Keratinocyte (primary cell): ENCODE measurements at regions not wholly inside any gene's neighbourhood (a gene's known extent, or its start where the extent isn't known, plus 50 kb on each side); places are given as distances from the start of the nearest gene placed in this dataset.

Experiments
- DNase-seq: peaks from one replicate; pipeline ENCODE4 v3.0.0-alpha.2; 2011; ENCODE audit warnings: low read depth, missing footprints, low spot score
- FAIRE-seq: peaks from 2 replicates; lab custom pipeline; 2011; peaks lifted over from hg19 to GRCh38; lab: Jason Lieb, UNC
- H2AFZ ChIP-seq: 2 replicates; pipeline ENCODE4 v1.6.0; 2012; ENCODE audit warnings: low read length, control low read depth, inconsistent platforms; ENCODE audit not compliant: control insufficient read depth
- H3K27ac ChIP-seq: 2 replicates; pipeline ENCODE4 v1.5.1; 2011; ENCODE audit warnings: low read length; ENCODE audit not compliant: control insufficient read depth, insufficient read depth
- H3K27me3 ChIP-seq: 3 replicates; pipeline ENCODE4 v1.6.0; 2011; ENCODE audit warnings: low read length; ENCODE audit not compliant: control insufficient read depth, insufficient read depth; ENCODE audit errors: extremely low read depth
- H3K36me3 ChIP-seq, 2 experiments: 2 replicates in 1 of 2; 3 replicates in 1 of 2; pipeline ENCODE4 v1.5.1; 2011; ENCODE audit warnings: low read length in 2 of 2, mild to moderate bottlenecking in 1 of 2; ENCODE audit not compliant: control insufficient read depth in 2 of 2, insufficient read depth in 2 of 2; ENCODE audit errors: extremely low read depth in 1 of 2
- H3K4me1 ChIP-seq: 3 replicates; pipeline ENCODE4 v1.5.1; 2011; ENCODE audit warnings: low read length; ENCODE audit not compliant: control insufficient read depth, insufficient read depth; ENCODE audit errors: extremely low read depth
- H3K4me2 ChIP-seq: 3 replicates; pipeline ENCODE4 v1.6.0; 2011; ENCODE audit warnings: low read depth, low read length; ENCODE audit not compliant: control insufficient read depth, insufficient read depth; ENCODE audit errors: extremely low read depth
- H3K4me3 ChIP-seq, 3 experiments: fragments of 200-600 bp in 1 of 3; sonication (generic) in 1 of 3; 2 replicates in 2 of 3; 3 replicates in 1 of 3; pipeline ENCODE4 v1.5.1; 2011 to 2016; ENCODE audit warnings: low read length in 3 of 3, mild to moderate bottlenecking in 3 of 3, control low read depth in 2 of 3, inconsistent platforms in 1 of 3, low read depth in 1 of 3, mixed read lengths in 1 of 3, mixed run types in 1 of 3, moderate library complexity in 1 of 3; ENCODE audit not compliant: control insufficient read depth in 2 of 3, insufficient read depth in 2 of 3; ENCODE audit errors: extremely low read depth in 1 of 3
- H3K79me2 ChIP-seq: 2 replicates; pipeline ENCODE4 v1.6.0; 2012; ENCODE audit warnings: low read length; ENCODE audit not compliant: control insufficient read depth, insufficient read depth
- H3K9ac ChIP-seq: 3 replicates; pipeline ENCODE4 v1.6.0; 2011; ENCODE audit warnings: low read length; ENCODE audit not compliant: control insufficient read depth, insufficient read depth; ENCODE audit errors: extremely low read depth
- H3K9me1 ChIP-seq: 3 replicates; pipeline ENCODE4 v1.6.0; 2011; ENCODE audit warnings: low read length; ENCODE audit not compliant: control insufficient read depth, insufficient read depth; ENCODE audit errors: extremely low read depth
- H3K9me3 ChIP-seq: 2 replicates; pipeline ENCODE4 v1.5.1; 2012; ENCODE audit warnings: low read depth, low read length; ENCODE audit not compliant: control insufficient read depth
- H4K20me1 ChIP-seq: 3 replicates; pipeline ENCODE4 v1.6.0; 2011; ENCODE audit warnings: low read length; ENCODE audit not compliant: control insufficient read depth, insufficient read depth; ENCODE audit errors: extremely low read depth
- EZH2 ChIP-seq: IDR thresholded peaks from one replicate; pipeline ENCODE4 v1.6.1; 2012; ENCODE audit warnings: inconsistent platforms, mild to moderate bottlenecking, low read length, moderate library complexity
- dilution Hi-C: fragments of 300-500 bp; cut with MboI; formaldehyde crosslinking; loops from one replicate; pipeline ENCODE4 v1.7.0; 2020; ENCODE audit warnings: low sequenced_read_pairs; ENCODE audit not compliant: extremely low pct_ligation_motif_present
- TF ChIP-seq, protein P1 (sequence below), 3 experiments: IDR thresholded peaks in 1 of 3; conservative IDR thresholded peaks in 1 of 3; optimal IDR thresholded peaks in 1 of 3; 2 replicates in 2 of 3; 3 replicates in 1 of 3; pipeline versions ENCODE3 to v1.5.1; 2011; ENCODE audit warnings: low read length in 3 of 3, mild to moderate bottlenecking in 3 of 3, moderate library complexity in 2 of 3, control low read depth in 1 of 3, inconsistent platforms in 1 of 3; ENCODE audit not compliant: insufficient read depth in 2 of 3; ENCODE audit errors: extremely low read depth in 1 of 3

DNA sequence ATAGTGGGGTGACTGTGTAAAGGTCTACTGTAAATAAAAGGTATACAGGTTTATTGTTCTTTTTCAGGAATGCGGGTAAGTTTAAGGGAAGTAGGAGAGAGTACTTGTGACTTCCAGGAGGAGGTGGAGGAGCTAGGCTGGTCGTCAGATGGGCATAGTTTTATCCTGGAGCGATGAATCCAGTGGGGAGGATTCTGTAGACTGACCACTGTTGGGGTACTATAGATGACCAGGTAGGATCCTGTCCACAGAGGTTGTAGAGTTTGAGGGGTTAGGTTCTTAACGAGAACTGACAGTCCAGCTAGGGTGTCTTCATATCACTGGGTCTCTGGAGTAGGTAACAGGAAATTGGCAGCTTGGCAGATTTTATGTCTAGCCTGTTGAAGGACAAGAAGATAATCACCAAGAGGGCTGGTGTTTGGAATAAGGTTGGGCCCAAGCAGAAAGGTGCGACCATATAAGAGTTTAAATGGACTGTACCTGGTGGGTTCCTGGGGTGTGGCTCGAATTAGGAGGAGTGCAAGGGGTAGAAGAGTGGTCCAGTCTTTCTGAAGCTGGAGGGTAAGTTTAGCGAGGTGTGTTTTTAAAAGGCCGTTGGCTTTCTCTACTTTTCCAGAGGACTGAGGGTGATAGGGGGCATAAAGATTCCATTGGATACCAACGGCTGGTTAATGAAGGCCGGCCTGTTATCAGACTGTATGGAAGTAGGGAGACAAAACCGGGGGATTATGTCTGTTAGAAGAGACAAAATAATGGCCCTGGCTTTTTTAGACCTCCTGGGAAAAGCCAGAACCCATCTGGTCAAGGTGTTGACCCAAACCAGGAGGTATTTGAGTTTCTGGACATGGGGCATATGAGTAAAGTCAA is 751.3 kb upstream of the ADGRB3 start:
- no peaks in the 10 kb centered on the region for H3K9me1 ChIP-seq
- no peaks in the 10 kb centered on the region for H3K4me1 ChIP-seq
- H3K4me3 ChIP-seq, result no peak overlapping the region
- H2AFZ ChIP-seq, result no peak overlapping the region
- FAIRE-seq, result no peak
- H4K20me1 ChIP-seq, result no peaks in the 10 kb centered on the region
- H3K79me2 ChIP-seq, result no peaks in the 10 kb centered on the region
- no peaks in the 10 kb centered on the region for H3K9me3 ChIP-seq
- no peak overlapping the region for H3K4me2 ChIP-seq
- H3K36me3 ChIP-seq, result no peaks in the 10 kb centered on the region
- no peak overlapping the region for H3K9ac ChIP-seq
- H3K27me3 ChIP-seq, result no peaks in the 10 kb centered on the region
- dilution Hi-C loops, result no loop called here
- DNase-seq, result no peak
- TF ChIP-seq, protein P1, sequence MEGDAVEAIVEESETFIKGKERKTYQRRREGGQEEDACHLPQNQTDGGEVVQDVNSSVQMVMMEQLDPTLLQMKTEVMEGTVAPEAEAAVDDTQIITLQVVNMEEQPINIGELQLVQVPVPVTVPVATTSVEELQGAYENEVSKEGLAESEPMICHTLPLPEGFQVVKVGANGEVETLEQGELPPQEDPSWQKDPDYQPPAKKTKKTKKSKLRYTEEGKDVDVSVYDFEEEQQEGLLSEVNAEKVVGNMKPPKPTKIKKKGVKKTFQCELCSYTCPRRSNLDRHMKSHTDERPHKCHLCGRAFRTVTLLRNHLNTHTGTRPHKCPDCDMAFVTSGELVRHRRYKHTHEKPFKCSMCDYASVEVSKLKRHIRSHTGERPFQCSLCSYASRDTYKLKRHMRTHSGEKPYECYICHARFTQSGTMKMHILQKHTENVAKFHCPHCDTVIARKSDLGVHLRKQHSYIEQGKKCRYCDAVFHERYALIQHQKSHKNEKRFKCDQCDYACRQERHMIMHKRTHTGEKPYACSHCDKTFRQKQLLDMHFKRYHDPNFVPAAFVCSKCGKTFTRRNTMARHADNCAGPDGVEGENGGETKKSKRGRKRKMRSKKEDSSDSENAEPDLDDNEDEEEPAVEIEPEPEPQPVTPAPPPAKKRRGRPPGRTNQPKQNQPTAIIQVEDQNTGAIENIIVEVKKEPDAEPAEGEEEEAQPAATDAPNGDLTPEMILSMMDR (optimal IDR thresholded peaks at IDR 0.05 in 1 of 3, IDR thresholded peaks at IDR 0.05 in 1 of 3, conservative IDR thresholded peaks at IDR 0.05 in 1 of 3; ENCODE audit: extremely low read depth in 1 of 3, insufficient read depth in 2 of 3, low read length in 3 of 3), result no peak
- TF ChIP-seq EZH2, result no peak
- no peak overlapping the region for H3K27ac ChIP-seq

DNA sequence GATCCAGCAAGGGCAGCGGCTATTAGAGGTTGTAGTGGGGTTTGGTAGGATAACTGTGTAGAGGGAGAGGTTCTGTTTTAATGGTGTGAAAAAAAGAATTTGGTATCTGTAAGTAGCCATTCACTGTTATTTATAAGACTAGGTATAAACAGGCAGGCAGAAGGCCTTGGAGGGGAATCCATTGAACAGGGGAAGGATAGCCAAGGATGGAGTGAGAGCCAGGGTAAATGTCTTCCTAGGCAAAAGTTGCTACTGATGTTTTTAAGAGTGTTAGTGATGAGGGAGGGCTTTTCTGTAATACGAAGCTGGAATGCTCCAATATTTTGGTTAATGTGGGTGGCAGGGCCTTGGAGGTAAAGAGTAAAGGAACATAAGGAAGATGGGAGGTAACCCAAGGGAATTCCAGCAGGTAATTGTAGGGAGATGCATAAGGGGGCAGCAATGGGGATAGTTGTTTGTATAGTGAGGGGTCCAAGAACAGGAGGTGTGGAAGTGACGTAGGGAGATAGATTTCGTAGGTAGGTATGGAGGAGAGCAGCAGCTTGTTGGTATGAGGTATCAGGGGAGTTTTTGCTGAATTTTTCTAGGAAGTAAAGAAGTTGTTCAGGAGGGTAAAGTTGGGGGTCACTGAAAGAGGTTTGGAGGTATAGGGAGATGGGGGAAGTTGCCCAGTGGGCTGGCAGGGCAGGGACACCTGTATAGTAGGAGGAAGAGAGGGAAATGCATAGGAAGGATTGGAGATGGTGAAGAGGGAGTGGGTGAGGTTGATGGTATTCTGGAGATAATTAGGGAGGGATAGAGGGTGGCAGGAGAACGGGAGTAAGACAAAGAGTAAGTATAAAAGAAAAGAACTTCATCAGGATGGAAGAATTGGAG is 752.4 kb upstream of the ADGRB3 start:
- Histone ChIP-seq H3K79me2 (no peaks in the 10 kb centered on the region), H4K20me1 (no peaks in the 10 kb centered on the region), H3K4me1 (no peaks in the 10 kb centered on the region), H3K9me3 (no peaks in the 10 kb centered on the region), H3K27me3 (no peaks in the 10 kb centered on the region), H3K4me2 (no peak overlapping the region), H3K36me3 (no peaks in the 10 kb centered on the region), H3K9me1 (no peaks in the 10 kb centered on the region), H3K27ac (no peak overlapping the region), H2AFZ (no peak overlapping the region), H3K4me3 (no peak overlapping the region), H3K9ac (no peak overlapping the region)
- no peak for DNase-seq
- TF ChIP-seq, protein P1 (optimal IDR thresholded peaks at IDR 0.05 in 1 of 3, IDR thresholded peaks at IDR 0.05 in 1 of 3, conservative IDR thresholded peaks at IDR 0.05 in 1 of 3; ENCODE audit: extremely low read depth in 1 of 3, insufficient read depth in 2 of 3, low read length in 3 of 3), result no peak
- FAIRE-seq, result no peak
- dilution Hi-C loops, result no loop called here
